NCI-H1436 (cell line): ENCODE measurements at regions not wholly inside any gene's neighbourhood (a gene's known extent, or its start where the extent isn't known, plus 50 kb on each side); places are given as distances from the start of the nearest gene placed in this dataset.

Source experiments
- DNase-seq: peaks from one replicate; lab custom pipeline; 2025; lab: John Stamatoyannopoulos, UW

DNA sequence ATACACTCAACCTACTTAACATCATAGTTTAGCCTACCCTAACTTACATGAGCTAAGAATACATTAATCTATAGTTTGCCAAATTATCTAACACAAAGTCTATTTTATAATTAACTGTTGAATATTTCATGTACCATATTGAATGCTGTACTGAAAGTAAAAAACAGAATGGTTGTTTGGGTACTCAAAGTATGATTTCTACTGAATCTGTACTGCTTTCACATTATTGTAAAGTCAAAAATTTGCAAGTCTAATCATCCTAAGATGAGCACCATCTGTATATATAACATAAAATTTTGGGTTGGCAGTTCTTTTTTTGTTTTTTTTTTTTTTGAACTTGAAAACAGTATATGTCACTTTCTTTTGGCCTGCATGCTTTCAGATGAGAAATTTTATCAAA is 1212.6 kb downstream of the SLITRK5 start:
- DNase-seq, result no peak

DNA sequence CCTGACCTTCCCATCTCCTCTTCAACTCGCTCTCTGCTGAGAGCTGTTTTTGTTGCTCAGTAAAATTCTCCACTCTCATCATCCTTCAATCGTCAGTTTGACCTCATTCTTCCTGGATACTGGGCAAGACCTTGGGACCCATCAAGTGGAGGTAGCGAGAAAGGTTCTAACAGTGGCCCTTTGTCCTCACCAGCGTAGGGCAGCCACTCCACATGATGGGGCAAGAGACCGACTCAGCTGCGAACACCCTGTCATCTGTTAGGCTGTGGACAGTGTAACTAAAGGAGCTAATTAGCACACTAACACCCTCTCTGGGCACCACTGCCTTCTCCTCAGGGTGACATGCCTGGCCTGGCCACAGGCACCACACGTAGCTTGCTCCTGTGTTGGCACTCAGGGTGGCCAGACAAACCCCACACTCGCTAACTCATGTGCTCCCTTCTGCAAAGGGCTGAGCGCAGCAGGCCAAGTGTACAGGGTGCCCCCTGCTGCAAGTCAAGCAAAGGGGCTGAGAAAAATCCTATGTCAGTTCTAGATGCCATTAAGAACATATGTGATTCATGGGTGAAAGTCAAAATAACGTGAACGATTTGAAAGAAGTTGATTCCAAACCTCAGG is 1216.0 kb downstream of the SLITRK5 start:
- no peak for DNase-seq

DNA sequence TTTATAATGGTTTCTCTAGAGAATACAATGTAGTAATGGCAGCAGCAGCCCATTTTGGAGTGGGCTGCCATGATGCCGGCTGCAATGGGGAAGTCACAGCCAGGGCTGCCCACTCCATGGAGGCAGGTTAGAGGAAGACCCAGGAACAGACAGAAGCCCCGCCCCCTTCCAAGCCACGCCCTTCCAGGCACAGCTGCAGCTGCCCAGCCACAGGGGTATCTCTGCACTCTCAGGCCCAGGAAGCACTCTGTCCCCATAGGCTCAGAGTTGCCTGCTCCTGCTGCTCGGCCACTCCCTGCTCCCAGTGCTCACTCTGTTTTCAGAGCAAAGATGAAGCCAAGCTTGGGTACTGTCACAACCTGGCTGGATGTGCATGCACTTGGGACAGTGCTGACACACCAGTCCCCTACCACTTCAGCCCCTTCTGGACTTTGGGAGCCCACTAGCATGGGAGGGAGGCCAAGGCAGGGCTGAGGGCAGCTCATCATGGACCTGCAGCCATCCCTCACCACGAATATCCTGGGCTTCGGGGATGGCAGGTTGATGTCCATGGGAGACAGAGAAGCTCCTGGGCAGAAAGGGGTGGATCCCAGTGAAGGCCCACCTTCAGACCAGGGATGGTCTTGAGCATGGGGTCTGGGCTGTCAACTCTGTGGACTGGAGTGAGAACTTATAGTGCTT is 1224.2 kb downstream of the SLITRK5 start:
- DNase-seq, result no peak

DNA sequence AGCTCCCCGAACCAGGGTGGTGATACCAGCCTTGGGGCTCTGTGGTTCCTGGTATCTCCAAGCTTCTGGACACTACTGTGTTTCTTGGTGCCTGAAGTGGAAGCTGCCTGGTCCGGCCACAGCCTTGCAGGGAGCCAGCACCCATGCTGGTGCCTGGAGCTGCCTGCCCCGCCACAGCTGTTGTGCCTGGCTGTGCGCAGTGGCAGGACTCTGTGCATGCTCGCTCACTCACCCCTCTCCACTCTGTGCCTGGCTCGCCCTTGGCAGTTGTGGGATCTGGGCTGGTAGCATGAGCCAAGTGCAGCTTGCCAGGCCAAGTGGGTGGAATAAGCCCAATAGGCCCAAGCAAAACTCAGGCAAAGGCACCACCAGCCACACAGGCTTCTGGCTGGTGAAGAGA is 1225.3 kb downstream of the SLITRK5 start:
- no peak for DNase-seq

DNA sequence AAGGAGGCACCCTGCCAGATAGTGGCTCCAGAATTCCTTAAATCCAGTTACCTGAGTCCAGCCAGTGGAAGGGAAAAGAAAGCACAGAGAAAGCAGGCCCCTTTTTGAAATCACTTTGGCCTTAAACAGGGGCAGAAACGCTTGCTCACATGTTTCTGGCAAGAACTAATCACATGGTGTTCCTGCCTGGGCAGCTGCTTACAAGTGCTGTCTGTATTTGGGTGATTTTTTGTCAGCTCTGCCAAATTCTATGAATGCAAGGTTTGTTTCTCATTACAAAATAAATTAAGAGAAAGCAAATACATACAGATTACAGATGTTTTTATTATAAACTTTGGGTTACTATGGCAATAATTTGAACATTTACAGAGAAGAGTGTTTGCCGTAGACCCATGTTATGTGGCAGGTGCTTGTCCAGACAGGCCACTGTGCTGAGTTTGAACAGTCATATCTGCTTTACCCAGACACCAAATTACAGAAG is 1237.8 kb downstream of the SLITRK5 start:
- peak; percentile 59 for DNase-seq

DNA sequence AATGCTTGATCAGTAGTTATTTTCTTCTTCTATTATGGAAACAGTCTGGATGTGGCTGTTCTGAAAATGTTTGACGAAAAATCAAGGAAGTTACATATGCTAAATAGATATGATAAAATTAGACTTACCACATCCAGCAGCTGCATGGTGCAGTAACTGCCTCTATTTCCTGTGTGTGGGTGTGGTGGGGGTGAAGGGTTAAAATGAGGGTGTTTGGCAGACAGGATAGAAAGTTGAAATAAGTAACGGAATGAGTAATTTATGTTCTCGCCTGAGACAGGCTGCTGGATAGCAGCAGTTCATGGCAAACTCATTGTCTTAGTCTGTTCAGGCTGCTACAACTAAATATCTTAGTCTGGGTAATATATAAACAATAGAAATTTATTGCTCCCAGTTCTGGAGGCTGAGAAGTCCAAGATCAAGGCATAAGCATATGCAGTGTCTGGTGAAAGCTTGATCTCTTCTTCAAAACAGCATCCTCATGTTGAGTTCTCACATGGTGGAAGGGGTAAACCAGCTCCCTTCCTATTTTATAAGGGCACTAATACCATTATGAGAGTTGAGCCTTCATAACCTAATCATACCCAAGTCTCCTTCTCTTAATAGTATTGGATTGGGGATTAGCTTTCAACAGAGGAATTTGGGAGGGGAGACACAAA is 1248.9 kb downstream of the SLITRK5 start:
- no peak for DNase-seq

DNA sequence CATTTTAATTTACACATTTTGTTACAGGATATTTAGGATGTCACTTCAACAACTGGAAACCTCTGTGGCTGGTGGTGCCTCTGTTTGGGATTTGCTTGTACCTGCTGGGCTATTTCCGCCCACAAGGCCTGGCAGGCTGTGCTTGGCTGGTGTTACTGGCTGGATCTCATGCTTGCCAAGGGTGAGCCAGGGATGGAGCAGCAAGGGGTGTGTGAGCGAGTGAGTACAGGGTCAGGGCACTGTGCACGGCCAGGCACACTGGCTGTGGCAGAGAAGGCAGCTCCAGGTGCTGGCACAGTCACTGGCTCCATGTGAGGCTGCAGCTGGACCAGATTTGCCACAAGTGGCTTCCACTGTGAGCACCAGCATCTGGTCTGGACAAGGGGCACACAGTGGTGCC is 1254.8 kb downstream of the SLITRK5 start:
- DNase-seq, result no peak

DNA sequence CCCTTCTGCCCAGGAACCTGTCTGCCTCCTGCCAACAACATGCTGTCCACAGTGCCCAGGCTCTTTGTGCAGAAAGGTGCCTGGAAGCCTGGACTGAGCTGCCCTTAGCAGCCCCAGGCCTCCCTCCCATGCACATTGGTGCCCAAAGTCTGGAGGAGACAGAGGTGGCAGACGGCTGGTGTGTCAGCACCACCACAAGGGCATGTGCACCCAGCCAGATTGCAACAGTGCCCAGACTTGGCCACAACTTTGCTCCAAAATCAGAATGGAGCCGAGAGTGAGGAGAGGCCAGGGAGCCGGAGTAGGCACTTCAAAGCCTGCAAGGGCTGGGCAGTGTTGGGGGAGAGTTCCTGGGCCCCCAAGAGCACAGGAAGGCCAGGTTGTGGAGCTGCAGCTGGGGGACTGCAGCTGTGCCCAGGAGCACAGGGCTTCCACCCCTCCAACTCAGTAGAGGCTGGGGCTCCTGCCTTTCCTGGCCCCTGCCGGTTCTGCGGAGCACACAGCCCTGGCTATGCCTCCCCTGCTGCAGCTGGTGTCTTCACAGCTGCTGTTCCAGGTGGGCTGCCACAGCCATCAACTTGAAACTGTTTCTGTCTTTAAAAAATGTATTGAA is 1255.8 kb downstream of the SLITRK5 start:
- DNase-seq, result no peak

DNA sequence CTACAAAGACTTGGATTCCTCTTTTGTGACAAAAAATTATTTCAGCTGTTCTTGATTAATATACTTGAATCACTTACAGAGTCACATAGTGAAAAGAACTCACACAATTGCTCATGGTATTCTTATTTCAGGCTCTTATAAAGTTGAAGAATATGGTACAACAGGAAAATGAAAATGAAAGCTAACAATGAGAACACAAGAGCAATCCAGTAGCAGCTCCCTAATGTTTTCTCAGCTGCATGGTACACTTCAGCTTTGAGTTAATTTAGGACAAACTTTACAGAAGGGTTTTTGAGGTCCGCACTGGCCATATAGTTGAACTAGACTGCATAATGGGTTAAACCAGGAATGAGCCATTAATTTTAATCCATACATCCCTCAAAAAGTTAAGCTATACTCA is 1261.8 kb downstream of the SLITRK5 start:
- no peak for DNase-seq

DNA sequence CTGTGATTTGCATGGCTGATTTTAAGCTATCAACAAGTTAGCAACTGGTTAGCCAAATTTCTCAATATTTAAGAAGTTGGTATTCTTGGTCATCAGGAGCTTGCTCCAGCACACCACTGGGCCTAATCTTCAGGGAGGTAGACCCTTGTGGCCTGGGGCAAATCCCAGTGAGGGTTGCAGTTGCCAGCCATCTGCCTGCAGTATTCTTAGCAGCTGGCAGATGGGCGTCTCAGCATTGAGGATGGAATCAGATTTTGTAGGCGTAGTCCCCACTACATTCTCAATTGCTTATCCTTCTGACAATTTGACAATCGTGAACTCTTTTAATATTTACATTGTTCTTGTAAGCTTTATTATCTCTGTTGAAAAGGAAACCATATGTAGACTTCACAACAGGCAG is 1266.2 kb downstream of the SLITRK5 start:
- no peak for DNase-seq

DNA sequence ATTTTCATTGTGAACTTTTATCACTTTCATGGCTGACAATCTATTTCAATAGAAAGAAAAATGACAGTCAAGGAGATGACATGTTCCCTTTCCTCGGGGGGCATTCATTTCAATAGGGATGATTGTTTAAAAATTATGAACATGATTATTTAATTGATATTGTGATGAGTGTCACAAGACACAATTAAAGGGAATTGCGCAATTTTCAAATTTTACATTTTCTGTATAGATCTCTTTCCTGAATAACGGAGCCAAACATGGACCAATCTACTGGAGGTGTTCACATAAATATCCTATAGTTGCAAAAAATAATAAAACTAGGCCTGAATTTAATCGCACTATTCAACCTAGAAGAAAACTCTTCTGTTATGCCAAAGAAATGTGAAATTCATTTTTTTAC is 1274.6 kb downstream of the SLITRK5 start:
- no peak for DNase-seq

DNA sequence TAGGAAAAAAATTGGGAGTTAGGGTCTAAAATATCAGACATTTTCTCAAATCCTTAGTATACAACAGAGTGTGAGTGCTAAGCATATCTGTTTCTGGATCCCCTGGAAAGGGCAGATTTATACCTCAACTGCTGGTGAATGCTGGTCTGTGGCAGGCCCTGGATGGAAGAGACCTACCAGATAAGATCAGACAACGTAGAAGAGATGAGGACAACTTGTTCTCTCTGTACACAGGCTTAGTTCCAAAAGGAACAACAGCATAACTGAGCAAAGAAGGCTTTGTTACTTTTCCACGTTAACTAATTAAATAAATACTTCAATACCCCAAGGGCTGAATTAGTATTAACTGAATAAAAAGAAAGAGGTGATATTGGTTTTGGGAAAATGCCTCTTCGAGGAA is 1277.3 kb downstream of the SLITRK5 start:
- no peak for DNase-seq

DNA sequence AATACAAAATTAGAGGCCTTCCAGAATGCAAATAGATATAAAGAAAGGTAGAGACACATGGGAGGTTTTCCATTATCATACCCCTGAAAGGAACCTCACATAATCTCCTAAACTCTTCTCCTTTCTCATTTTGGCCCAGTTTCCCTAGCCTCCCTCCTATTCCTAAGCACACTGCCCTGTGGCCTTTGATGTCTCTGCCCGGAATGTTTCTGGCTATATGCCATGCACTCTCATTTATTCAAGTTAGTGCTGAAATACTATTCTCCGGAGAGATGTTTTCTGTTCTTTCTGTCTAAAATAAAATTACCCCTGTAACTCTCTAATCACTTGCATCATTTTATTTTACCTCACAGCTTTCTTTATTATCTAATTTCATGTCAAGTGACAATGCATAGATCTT is 1287.7 kb downstream of the SLITRK5 start:
- DNase-seq, result no peak

DNA sequence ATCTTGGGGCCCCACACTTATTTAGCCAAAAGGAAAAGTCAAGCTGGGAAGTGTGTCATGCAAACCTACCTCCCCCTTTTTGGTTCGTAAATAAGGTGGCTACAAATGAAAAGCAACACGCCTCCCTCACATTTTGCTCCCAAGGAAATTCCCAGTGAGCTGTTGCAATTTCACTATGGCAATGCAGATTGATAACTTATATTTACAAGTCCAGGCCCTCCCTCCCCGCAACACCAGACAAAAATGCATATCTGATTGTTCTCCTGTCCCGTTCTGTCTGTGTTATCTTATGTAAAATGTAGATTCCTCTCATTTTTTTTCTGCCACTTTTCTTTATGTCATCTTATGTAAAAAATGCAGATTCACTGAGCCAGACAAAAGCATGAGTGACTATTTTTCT is 1305.3 kb downstream of the SLITRK5 start:
- DNase-seq, result no peak

DNA sequence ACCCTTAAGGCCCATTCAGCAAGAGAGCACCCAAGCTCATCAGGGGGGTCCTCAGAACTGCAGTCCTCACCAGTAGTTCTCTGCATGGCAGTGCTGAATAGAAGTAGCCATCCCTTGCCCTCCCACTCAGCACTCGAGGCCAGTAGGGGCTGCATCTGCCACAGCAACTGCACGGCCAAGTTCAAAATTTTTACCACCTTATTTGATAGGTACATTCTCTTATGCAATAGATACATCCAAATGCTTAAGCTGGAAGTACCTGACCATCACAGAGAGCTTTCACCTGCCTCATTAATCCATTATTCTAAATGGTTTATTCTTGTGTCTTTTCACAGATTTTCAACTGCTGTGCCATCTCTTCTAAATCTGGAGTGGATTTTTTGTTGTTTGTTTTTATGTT is 1307.4 kb downstream of the SLITRK5 start:
- DNase-seq, result no peak

DNA sequence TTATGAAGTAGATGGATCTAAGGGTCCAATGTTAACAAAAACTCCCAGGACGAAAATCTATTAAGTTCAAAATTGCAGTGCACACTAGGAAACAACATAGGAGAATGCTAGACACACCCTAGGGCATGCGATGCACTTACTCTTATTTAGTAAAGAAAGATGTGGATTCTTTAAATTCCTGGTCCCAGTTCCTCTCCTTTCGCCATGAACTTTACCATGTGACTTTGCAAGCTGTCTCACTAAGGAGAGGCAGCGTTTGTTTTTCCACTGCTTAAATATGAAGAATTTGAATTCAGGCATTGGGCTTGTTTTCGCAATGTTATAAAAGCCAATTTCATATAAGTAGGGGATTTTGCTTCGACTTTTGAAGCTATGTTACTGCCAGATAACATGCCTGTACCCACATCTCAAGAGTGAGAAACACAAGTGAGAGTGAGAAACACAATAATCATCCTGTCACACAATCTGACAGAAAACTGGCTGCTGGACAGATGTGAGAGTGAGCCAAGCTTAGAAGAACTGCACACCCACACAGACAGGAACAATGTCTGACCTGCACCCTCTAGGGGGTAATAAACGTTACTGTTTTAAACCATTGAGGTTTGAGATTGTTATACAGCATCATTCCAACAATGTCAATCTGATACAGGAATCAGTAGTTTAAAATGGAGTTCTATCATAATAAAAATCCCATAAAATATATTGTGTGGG is 1308.4 kb downstream of the SLITRK5 start:
- no peak for DNase-seq

DNA sequence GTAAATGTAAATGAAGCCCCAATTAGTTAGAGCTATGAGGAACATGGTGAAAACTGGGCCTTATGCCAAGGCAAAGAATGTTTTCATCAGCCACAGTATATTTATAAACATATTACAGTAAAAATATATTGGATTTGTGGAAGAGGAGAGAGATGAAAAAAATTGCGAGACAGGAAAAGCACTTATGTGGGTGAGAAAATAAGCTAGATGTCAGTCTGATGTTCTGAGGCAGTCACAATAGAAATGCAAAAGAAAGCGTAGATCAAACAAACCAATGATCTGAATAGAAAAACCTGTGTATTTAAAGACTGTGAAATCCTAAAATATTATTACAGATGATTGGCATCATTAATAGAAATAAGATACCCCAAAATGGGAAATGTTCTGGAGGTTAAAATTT is 1332.5 kb downstream of the SLITRK5 start:
- no peak for DNase-seq

DNA sequence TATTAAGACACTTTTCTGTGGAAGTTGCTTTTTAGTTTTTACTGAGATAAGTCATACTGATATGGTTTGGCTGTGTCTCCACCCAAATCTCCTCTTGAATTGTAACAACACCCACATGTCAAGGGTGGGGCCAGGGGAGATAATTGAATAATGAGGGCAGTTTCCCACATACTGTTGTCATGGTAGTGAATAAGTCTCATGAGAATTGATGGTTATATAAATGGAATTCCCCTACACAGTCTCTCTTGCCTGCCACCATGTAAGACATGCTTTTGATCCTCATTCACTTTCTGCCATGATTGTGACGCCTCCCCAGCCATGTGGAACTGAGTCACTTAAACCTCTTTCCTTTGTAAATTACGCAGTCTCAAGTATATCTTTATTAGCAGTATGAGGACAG is 1340.4 kb downstream of the SLITRK5 start:
- DNase-seq, result no peak

DNA sequence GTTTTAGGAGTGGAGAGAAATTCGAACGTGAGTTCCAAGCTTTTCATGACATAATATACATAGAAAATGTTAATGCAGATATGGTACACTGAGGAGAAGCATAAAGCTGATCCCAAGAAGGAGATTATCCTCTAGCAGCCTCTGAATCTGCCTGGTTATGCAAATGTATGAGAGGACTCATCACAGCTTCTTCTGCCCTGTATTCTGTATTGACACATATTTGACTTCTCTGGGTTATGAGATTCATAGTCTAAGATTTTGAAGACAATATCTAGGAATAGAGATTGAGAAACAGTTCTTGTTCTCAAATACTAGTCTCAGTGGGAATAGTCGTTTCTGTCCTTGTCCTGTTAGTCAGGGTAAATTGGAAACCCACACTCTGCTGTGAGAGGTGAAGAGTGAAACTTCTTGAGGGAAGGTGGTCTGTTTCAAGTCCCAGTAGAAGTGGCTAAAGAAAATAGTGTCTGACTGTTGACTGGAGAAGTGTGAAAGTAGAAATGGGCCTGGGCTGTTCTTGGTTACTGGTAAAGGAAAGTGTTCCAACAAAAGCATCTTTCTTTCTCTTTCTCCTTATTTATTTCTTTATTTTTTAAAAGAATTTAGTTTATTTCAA is 1356.6 kb downstream of the SLITRK5 start:
- DNase-seq, result no peak

DNA sequence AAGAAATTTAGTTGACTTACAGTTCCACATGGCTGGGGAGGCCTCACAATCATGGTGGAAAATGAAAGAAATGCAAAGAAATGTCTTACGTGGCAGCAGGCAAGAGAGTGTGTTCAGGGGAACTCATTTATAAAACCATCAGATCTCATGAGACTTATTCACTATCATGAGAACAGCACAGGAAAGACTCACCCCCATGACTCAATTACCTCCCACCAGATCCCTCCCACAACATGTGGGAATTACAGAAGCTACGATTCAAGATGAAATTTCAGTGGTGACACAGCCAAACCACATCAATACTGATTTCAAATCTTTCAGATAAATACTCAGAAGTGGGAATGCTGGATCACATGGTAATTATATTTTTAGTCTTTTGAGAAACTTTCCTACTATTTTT is 1357.9 kb downstream of the SLITRK5 start:
- no peak for DNase-seq

DNA sequence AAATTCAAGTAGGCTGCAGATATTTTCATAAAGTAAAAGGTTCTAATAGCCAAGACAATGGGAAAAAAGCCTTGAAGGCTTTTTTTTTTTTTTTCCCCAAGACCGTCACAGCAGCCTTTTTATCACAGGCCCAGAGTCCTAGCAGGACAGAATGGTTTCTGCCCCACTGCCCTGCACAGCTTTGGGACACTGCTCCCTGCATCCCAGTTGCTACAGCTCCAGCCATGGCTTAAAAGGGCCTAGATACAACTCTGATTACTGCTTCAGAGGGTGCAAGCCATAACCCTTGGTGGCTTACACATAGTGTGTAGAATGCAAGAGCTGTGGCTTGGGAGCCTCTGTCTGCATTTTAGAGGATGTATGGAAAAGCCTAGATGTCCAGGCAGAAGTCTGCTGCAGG is 1362.8 kb downstream of the SLITRK5 start:
- no peak for DNase-seq

DNA sequence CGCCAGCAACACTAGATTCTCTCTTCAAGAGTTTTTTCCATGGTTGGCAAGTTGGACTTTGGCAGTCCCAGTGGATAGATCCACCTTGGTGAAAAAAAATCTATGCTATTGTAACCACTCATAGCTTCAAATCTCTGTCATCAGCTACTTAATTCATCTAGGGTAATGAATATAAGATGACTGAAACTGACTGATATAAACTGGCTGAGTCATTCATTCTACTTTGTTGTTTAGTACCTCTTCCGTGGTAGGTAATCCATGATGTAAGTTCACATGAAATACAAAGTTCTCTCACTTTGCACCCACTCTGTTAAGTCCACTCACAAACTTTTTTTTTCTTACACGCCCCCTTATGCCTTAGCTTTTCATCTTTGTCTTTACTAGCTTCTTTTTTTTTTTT is 1381.5 kb downstream of the SLITRK5 start:
- no peak for DNase-seq
